NB4 (cell line): ENCODE measurements at regions not wholly inside any gene's neighbourhood (a gene's known extent, or its start where the extent isn't known, plus 50 kb on each side); places are given as distances from the start of the nearest gene placed in this dataset.

ENCODE experiments used
- CTCF ChIP-seq: IDR thresholded peaks from one replicate; pipeline ENCODE4 v1.5.1; 2012; ENCODE audit warnings: low read depth, low read length
- MAX ChIP-seq: IDR thresholded peaks from 2 replicates; pipeline ENCODE4 v1.6.1; 2011; ENCODE audit warnings: low read depth, low read length

GRCh38 chr15:62426387-62426956 lies 261.4 kb upstream of the C2CD4B start:
- TF ChIP-seq CTCF (no peak), MAX (no peak)
